Osteoblast (primary cell): ENCODE measurements at regions not wholly inside any gene's neighbourhood (a gene's known extent, or its start where the extent isn't known, plus 50 kb on each side); places are given as distances from the start of the nearest gene placed in this dataset.

Source experiments
- DNase-seq: peaks from one replicate; pipeline ENCODE4 v3.0.0; 2011; ENCODE audit warnings: low spot score, mixed read lengths; ENCODE audit not compliant: insufficient read length; ENCODE audit errors: missing footprints
- H2AFZ ChIP-seq: 2 replicates; pipeline ENCODE4 v1.6.0; 2011; ENCODE audit warnings: mild to moderate bottlenecking, low read length
- H3K27ac ChIP-seq: 2 replicates; pipeline ENCODE4 v1.5.1; 2011; ENCODE audit warnings: mild to moderate bottlenecking, low read depth, low read length, moderate library complexity
- H3K27me3 ChIP-seq: 2 replicates; pipeline ENCODE4 v1.6.0; 2012; ENCODE audit warnings: mild to moderate bottlenecking, control low read depth, inconsistent platforms, low read length, moderate library complexity; ENCODE audit not compliant: insufficient read depth
- H3K36me3 ChIP-seq: 2 replicates; pipeline ENCODE4 v1.5.1; 2011; ENCODE audit warnings: mild to moderate bottlenecking, low read length, control low read depth, moderate library complexity; ENCODE audit not compliant: insufficient read depth
- H3K4me1 ChIP-seq: 2 replicates; pipeline ENCODE4 v1.5.1; 2011; ENCODE audit warnings: mild to moderate bottlenecking, low read length, control low read depth, moderate library complexity; ENCODE audit not compliant: insufficient read depth
- H3K4me2 ChIP-seq: 2 replicates; pipeline ENCODE4 v1.6.0; 2011; ENCODE audit warnings: mild to moderate bottlenecking, low read length; ENCODE audit not compliant: insufficient read depth
- H3K4me3 ChIP-seq: fragments of 200-600 bp; sonication (generic); 3 replicates; pipeline ENCODE4 v1.5.1; 2012; ENCODE audit warnings: mild to moderate bottlenecking, low read length, inconsistent platforms; ENCODE audit not compliant: insufficient read depth
- H3K79me2 ChIP-seq: 2 replicates; pipeline ENCODE4 v1.6.0; 2012; ENCODE audit warnings: mild to moderate bottlenecking, low read length, control low read depth, inconsistent platforms; ENCODE audit not compliant: insufficient read depth
- H3K9me3 ChIP-seq: 2 replicates; pipeline ENCODE4 v1.5.1; 2011; ENCODE audit warnings: low read depth, low read length, control low read depth
- H4K20me1 ChIP-seq: 2 replicates; pipeline ENCODE4 v1.6.0; 2012; ENCODE audit warnings: mild to moderate bottlenecking, low read length, control low read depth; ENCODE audit not compliant: insufficient read depth
- TF ChIP-seq, protein P1 (sequence below): IDR thresholded peaks from 2 replicates; pipeline ENCODE4 v1.5.1; 2011; ENCODE audit warnings: mild to moderate bottlenecking, low read depth, low read length, moderate library complexity; ENCODE audit errors: extremely low read depth

- peaks cover 2% of the 10 kb centered on the region for H3K9me3 ChIP-seq
Measured at GRCh38 chr10:108639010-108639409, 1284.3 kb downstream of the XPNPEP1 start.

GRCh38 chr10:108638225-108638624 lies 1285.1 kb downstream of the XPNPEP1 start:
- TF ChIP-seq, protein P1, sequence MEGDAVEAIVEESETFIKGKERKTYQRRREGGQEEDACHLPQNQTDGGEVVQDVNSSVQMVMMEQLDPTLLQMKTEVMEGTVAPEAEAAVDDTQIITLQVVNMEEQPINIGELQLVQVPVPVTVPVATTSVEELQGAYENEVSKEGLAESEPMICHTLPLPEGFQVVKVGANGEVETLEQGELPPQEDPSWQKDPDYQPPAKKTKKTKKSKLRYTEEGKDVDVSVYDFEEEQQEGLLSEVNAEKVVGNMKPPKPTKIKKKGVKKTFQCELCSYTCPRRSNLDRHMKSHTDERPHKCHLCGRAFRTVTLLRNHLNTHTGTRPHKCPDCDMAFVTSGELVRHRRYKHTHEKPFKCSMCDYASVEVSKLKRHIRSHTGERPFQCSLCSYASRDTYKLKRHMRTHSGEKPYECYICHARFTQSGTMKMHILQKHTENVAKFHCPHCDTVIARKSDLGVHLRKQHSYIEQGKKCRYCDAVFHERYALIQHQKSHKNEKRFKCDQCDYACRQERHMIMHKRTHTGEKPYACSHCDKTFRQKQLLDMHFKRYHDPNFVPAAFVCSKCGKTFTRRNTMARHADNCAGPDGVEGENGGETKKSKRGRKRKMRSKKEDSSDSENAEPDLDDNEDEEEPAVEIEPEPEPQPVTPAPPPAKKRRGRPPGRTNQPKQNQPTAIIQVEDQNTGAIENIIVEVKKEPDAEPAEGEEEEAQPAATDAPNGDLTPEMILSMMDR: no peak
- Histone ChIP-seq H2AFZ (no peak overlapping the region), H4K20me1 (no peaks in the 10 kb centered on the region), H3K27ac (no peak overlapping the region), H3K4me3 (no peak overlapping the region), H3K36me3 (no peaks in the 10 kb centered on the region), H3K79me2 (no peaks in the 10 kb centered on the region), H3K4me2 (no peak overlapping the region), H3K4me1 (no peaks in the 10 kb centered on the region), H3K9me3 (peaks cover 2% of the 10 kb centered on the region), H3K27me3 (no peaks in the 10 kb centered on the region)
- no peak for DNase-seq

More at GRCh38 chr10:108639010-108639409, 1284.3 kb downstream of the XPNPEP1 start:
- no peaks in the 10 kb centered on the region for H3K36me3 ChIP-seq
- H3K27ac ChIP-seq: no peak overlapping the region
- no peak overlapping the region for H2AFZ ChIP-seq
- H3K4me3 ChIP-seq: no peak overlapping the region
- H4K20me1 ChIP-seq: no peaks in the 10 kb centered on the region
- H3K27me3 ChIP-seq: no peaks in the 10 kb centered on the region
- TF ChIP-seq, protein P1: no peak
- no peak for DNase-seq
- H3K4me2 ChIP-seq: no peak overlapping the region
- no peaks in the 10 kb centered on the region for H3K4me1 ChIP-seq
- no peaks in the 10 kb centered on the region for H3K79me2 ChIP-seq

DNA sequence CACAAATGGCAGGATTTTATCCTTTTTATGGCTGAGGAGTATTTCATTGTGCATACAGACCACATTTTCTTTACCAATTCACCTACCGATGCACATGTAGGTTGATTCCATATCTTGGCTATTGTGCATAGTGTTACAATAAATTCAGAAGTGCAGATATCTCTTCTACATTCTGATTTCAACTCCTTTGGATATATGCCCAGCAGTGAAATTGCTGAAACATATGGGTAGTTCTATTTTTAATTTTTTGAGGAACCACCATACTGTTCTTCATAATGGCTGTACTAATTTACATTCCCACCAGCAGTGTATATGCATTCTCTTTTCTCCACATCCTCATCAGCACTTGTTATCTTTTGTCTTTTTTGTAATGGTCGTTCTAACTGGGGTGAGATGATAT lies 1290.3 kb downstream of the XPNPEP1 start:
- Histone ChIP-seq H3K79me2 (no peaks in the 10 kb centered on the region), H4K20me1 (no peaks in the 10 kb centered on the region), H3K27me3 (no peaks in the 10 kb centered on the region), H3K9me3 (no peaks in the 10 kb centered on the region), H3K27ac (no peak overlapping the region), H3K4me2 (no peak overlapping the region), H3K36me3 (no peaks in the 10 kb centered on the region), H2AFZ (no peak overlapping the region), H3K4me3 (no peak overlapping the region), H3K4me1 (no peaks in the 10 kb centered on the region)
- no peak for DNase-seq
- TF ChIP-seq, protein P1: no peak

GRCh38 chr10:108632144-108632543 lies 1291.2 kb downstream of the XPNPEP1 start:
- no peak overlapping the region for H3K4me3 ChIP-seq
- H3K9me3 ChIP-seq: no peaks in the 10 kb centered on the region
- no peak overlapping the region for H3K4me2 ChIP-seq
- no peak overlapping the region for H2AFZ ChIP-seq
- TF ChIP-seq, protein P1: no peak
- no peaks in the 10 kb centered on the region for H3K36me3 ChIP-seq
- no peaks in the 10 kb centered on the region for H3K27me3 ChIP-seq
- no peak for DNase-seq
- no peaks in the 10 kb centered on the region for H3K79me2 ChIP-seq
- H3K27ac ChIP-seq: no peak overlapping the region
- H4K20me1 ChIP-seq: no peaks in the 10 kb centered on the region
- no peaks in the 10 kb centered on the region for H3K4me1 ChIP-seq
